BE2C (cell line): ENCODE measurements at regions not wholly inside any gene's neighbourhood (a gene's known extent, or its start where the extent isn't known, plus 50 kb on each side); places are given as distances from the start of the nearest gene placed in this dataset.
"Not testable (repeated sequence)": the region's sequence is repeated elsewhere in the genome, so short reads cannot be mapped to it uniquely, and the experiment has no call there.

ENCODE experiments used
- DNase-seq: peaks from one replicate; pipeline ENCODE4 v3.0.0-alpha.2; 2020
- H3K27me3 ChIP-seq: fragments of 250-450 bp; sonication (Bioruptor Pico); 2 replicates; pipeline ENCODE4 v1.5.1; 2020; ENCODE audit warnings: mild to moderate bottlenecking
- H3K36me3 ChIP-seq: fragments of 250-450 bp; sonication (Bioruptor Pico); 2 replicates; pipeline ENCODE4 v1.5.1; 2020; ENCODE audit warnings: mild to moderate bottlenecking
- H3K4me1 ChIP-seq: fragments of 250-450 bp; sonication (Bioruptor Pico); 2 replicates; pipeline ENCODE4 v1.5.1; 2020
- H3K4me3 ChIP-seq: 2 replicates; pipeline ENCODE4 v1.5.1; 2011; ENCODE audit warnings: low read depth, low read length
- H3K9me3 ChIP-seq: fragments of 250-450 bp; sonication (Bioruptor Pico); 2 replicates; pipeline ENCODE4 v1.5.1; 2020
- TF ChIP-seq, protein P1 (sequence below): IDR thresholded peaks from 2 replicates; pipeline ENCODE4 v1.5.1; 2012; ENCODE audit warnings: mild to moderate bottlenecking, low read depth, low read length

GRCh38 chr5:2542026-2542425 lies 209.5 kb downstream of the IRX2 start:
- H3K4me3 ChIP-seq: no peak overlapping the region
- no peaks in the 10 kb centered on the region for H3K27me3 ChIP-seq
- no peaks in the 10 kb centered on the region for H3K4me1 ChIP-seq
- DNase-seq: no peak
- H3K36me3 ChIP-seq: no peaks in the 10 kb centered on the region
- H3K9me3 ChIP-seq: no peaks in the 10 kb centered on the region
- TF ChIP-seq, protein P1, sequence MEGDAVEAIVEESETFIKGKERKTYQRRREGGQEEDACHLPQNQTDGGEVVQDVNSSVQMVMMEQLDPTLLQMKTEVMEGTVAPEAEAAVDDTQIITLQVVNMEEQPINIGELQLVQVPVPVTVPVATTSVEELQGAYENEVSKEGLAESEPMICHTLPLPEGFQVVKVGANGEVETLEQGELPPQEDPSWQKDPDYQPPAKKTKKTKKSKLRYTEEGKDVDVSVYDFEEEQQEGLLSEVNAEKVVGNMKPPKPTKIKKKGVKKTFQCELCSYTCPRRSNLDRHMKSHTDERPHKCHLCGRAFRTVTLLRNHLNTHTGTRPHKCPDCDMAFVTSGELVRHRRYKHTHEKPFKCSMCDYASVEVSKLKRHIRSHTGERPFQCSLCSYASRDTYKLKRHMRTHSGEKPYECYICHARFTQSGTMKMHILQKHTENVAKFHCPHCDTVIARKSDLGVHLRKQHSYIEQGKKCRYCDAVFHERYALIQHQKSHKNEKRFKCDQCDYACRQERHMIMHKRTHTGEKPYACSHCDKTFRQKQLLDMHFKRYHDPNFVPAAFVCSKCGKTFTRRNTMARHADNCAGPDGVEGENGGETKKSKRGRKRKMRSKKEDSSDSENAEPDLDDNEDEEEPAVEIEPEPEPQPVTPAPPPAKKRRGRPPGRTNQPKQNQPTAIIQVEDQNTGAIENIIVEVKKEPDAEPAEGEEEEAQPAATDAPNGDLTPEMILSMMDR: no peak

DNA sequence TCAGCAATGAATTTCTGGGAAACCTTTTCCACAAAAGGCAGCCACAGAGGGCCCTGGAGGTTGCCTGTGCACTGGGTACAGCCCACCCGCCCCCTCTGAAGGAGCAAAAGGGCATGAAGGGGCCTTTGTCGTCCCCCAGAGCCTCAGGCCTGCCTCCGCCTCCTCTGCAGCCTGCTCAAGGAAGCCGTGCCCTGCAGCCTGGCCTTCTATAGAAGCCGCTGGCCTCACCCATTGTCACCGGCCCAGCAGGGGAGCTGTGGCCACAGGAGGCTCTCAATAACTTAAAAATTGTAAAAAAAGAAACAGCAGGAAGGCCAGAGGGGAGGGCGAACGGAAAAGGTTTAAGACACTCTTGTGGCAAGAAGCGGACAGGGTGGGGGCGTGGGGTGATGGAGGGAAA lies 213.3 kb downstream of the IRX2 start:
- TF ChIP-seq, protein P1: no peak
- H3K27me3 ChIP-seq: no peaks in the 10 kb centered on the region
- no peaks in the 10 kb centered on the region for H3K4me1 ChIP-seq
- no peaks in the 10 kb centered on the region for H3K36me3 ChIP-seq
- H3K9me3 ChIP-seq: no peaks in the 10 kb centered on the region
- no peak overlapping the region for H3K4me3 ChIP-seq
- DNase-seq: no peak

GRCh38 chr5:2537378-2538145 lies 213.9 kb downstream of the IRX2 start:
- H3K9me3 ChIP-seq: no peaks in the 10 kb centered on the region
- TF ChIP-seq, protein P1: no peak

DNA sequence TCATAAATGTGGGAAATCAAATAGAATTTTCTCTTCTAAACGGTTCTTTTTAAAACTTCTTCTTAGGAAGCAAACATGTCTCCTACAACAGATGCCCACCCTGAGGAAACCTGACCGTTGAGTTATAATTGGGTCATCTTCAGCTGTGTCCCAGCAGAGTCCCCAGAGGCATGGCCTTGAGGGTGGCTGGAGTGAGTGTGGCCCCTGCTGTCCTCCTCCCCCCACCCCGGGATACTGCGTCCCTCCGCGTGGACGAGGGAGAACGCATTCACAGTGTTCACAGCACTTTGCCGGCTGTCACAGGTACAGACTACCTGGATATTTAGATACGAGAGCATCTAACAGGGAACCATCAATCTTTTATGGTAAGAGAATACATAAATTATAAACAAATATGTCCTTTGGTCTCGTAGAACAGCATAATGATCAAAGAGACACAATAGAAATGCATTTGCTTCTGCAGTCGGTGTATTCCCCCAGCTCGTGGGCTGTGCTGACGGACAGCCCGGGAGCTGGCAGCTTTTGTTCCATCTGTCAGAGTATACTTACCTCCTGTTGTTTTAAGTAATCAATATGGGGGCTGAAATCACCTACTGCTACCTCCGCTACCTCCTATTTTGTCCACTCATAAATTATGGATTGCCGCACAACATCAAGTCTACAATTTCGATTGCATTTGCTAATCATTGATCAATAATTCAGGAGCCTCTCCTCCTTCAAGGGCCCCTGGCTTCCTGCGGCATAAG lies 214.7 kb downstream of the IRX2 start:
- no peak for DNase-seq
- Histone ChIP-seq H3K4me3 (no peak overlapping the region), H3K36me3 (no peaks in the 10 kb centered on the region), H3K27me3 (no peaks in the 10 kb centered on the region), H3K4me1 (no peaks in the 10 kb centered on the region), H3K9me3 (no peaks in the 10 kb centered on the region)
- TF ChIP-seq, protein P1: no peak

More at GRCh38 chr5:2537378-2538145, 213.9 kb downstream of the IRX2 start:
- no peaks in the 10 kb centered on the region for H3K36me3 ChIP-seq
- no peaks in the 10 kb centered on the region for H3K4me1 ChIP-seq
- DNase-seq: no peak
- H3K27me3 ChIP-seq: no peaks in the 10 kb centered on the region
- no peak overlapping the region for H3K4me3 ChIP-seq

GRCh38 chr5:2534970-2535369 lies 216.5 kb downstream of the IRX2 start:
- Histone ChIP-seq H3K36me3 (no peaks in the 10 kb centered on the region), H3K4me3 (no peak overlapping the region), H3K9me3 (no peaks in the 10 kb centered on the region), H3K27me3 (no peaks in the 10 kb centered on the region), H3K4me1 (no peaks in the 10 kb centered on the region)
- TF ChIP-seq, protein P1: no peak
- no peak for DNase-seq

GRCh38 chr5:2534251-2534650 lies 217.2 kb downstream of the IRX2 start:
- TF ChIP-seq, protein P1: no peak

DNA sequence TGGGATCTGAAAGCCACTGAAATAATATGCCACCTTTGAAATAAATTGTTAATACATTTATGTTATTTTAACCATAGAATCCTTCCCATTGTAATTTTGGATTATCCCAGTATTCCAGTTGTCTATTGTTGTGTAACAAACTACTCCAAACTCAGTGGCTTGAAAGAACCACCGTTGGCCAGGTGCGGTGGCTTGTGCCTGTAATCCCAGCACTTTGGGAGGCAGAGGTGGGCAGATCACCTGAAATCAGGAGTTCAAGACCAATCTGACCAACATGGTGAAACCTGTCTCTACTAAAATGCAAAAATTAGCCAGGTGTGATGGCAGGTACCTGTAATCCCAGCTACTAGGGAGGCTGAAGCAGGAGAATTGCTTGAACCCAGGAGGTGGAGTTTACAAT lies 217.6 kb downstream of the IRX2 start:
- not testable (repeated sequence) for H3K27me3 ChIP-seq, DNase-seq, H3K4me1 ChIP-seq, H3K9me3 ChIP-seq, H3K4me3 ChIP-seq, H3K36me3 ChIP-seq

More at GRCh38 chr5:2534251-2534650, 217.2 kb downstream of the IRX2 start:
- Histone ChIP-seq H3K4me3 (no peak overlapping the region), H3K36me3 (no peaks in the 10 kb centered on the region), H3K9me3 (no peaks in the 10 kb centered on the region), H3K4me1 (no peaks in the 10 kb centered on the region), H3K27me3 (no peaks in the 10 kb centered on the region)
- no peak for DNase-seq
